RWPE1 (cell line): ENCODE measurements at regions not wholly inside any gene's neighbourhood (a gene's known extent, or its start where the extent isn't known, plus 50 kb on each side); places are given as distances from the start of the nearest gene placed in this dataset.

Source experiments
- CTCF ChIA-PET: fragments of 350-600 bp; sonication (Branson Sonifier 250); formaldehyde crosslinking; extraction: SDS; loops from one replicate; lab custom pipeline; 2021; lab: Yijun Ruan, JAX
- POLR2A ChIA-PET: fragments of 400-600 bp; formaldehyde crosslinking; extraction: SDS; loops from one replicate; lab custom pipeline; 2020; ENCODE audit warnings: antibody characterized with exemption; ENCODE audit not compliant: low non-redundant PET; lab: Yijun Ruan, JAX
- DNase-seq: peaks from one replicate; pipeline ENCODE4 v3.0.0; 2012; ENCODE audit warnings: low spot score
- H3K27ac ChIP-seq: fragments of 450-650 bp; 2 replicates; pipeline ENCODE4 v1.5.1; 2017
- CTCF ChIP-seq: fragments of 450-650 bp; conservative IDR thresholded peaks from 2 replicates; pipeline ENCODE4 v1.5.1; 2017; ENCODE audit warnings: low read depth, mild to moderate bottlenecking

GRCh38 chr17:5705081-5705875 lies 121.0 kb upstream of the NLRP1 start:
- ChIA-PET POLR2A (no interaction called here), CTCF (no interaction called here)
- no peak overlapping the region for H3K27ac ChIP-seq
- DNase-seq, result no peak
- TF ChIP-seq CTCF, result no peak

- POLR2A ChIA-PET, result no interaction called here
- no peak for DNase-seq
- no peak overlapping the region for H3K27ac ChIP-seq
- TF ChIP-seq CTCF, result no peak
- CTCF ChIA-PET, result interaction anchor here (0.9 kb wide), 1 partner anchor 117 kb away, joined by 4 read pairs; no protein-coding TSS in a partner anchor
Observed at GRCh38 chr17:5705876-5706576, 121.7 kb upstream of the NLRP1 start.

GRCh38 chr17:5706577-5707210 lies 122.4 kb upstream of the NLRP1 start:
- TF ChIP-seq CTCF, result peak; percentile 47
- CTCF ChIA-PET, result interaction anchor here (0.7 to 0.9 kb wide), 3 partner anchors 94 to 1287 kb away, joined by 3 to 4 read pairs (median 3); no protein-coding TSS in a partner anchor
- POLR2A ChIA-PET, result no interaction called here

GRCh38 chr17:5707482-5707881 lies 123.2 kb upstream of the NLRP1 start:
- DNase-seq, result no peak
- TF ChIP-seq CTCF, result no peak
- H3K27ac ChIP-seq, result no peak overlapping the region
- CTCF ChIA-PET, result interaction anchor here (0.9 kb wide), 1 partner anchor 94 kb away, joined by 3 read pairs; no protein-coding TSS in a partner anchor
- POLR2A ChIA-PET, result no interaction called here

More at GRCh38 chr17:5706577-5707210, 122.4 kb upstream of the NLRP1 start:
- peak; percentile 46 for DNase-seq
- no peak overlapping the region for H3K27ac ChIP-seq

- ChIA-PET CTCF (no interaction called here), POLR2A (no interaction called here)
- no peak for DNase-seq
- TF ChIP-seq CTCF, result no peak
- H3K27ac ChIP-seq, result no peak overlapping the region
Observed at GRCh38 chr17:5708344-5708743, 124.0 kb upstream of the NLRP1 start.

- H3K27ac ChIP-seq, result no peak overlapping the region
- DNase-seq, result no peak
- ChIA-PET CTCF (no interaction called here), POLR2A (no interaction called here)
- TF ChIP-seq CTCF, result no peak
Observed at GRCh38 chr17:5711344-5711743, 127.0 kb upstream of the NLRP1 start.
